Head of caudate nucleus (tissue), 42 donors: ENCODE measurements at regions not wholly inside any gene's neighbourhood (a gene's known extent, or its start where the extent isn't known, plus 50 kb on each side); places are given as distances from the start of the nearest gene placed in this dataset.
A peak's percentile ranks its signal among the peaks of the same experiment; 100 is the strongest.

Experiments
- DNase-seq, 42 donors: peaks; one replicate each; pipeline versions ENCODE4 v3.0.0 to v3.0.0-alpha.2; 2020 to 2021; ENCODE audit warnings: mixed read lengths in 7 of 42
- intact Hi-C: fragments of 100-400 bp; cut with DNase I; formaldehyde crosslinking; loops from one replicate; pipeline ENCODE4 v1.15.0; 2022

DNA sequence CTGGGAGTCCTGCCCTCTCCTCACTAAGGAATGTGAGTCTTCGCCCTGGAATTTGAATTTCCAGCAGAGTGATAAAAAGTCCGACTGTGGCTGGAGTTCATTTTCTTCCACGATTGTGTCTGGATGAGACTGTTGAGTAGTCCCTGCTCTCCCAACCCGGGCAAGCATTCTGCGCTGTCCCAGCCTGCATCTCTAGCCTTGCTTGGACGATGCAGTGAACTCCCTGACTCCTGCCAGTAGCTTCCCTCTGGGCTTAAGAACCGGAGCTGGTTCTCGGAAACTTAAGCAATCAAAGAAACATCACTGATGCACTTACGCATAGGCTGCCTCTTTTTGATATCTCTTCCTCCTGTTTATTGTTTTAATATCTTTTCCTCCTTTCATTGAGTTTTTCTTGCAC lies 116.0 kb upstream of the FZD8 start:
- DNase-seq = peak in 1 of 42 donors; percentile 33

DNA sequence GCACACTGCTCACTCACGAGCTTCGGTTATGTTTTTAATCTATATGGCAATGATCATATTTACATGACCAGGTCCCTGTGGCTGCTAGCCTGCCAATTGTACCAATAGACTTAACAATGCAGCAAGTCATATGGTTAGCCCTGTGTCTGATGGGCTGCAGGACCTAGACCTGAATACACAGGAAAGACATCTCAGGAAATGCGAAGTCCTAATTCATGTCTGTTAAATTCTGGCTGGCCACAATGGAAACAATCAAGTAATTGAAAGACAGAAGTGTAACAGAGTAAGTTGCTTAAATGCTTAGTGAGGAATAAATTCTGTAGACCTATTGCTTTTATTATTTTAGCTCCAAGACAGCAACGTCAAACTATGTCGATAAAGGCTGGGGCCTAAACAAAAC lies 112.4 kb upstream of the FZD8 start:
- DNase-seq = peak in 1 of 42 donors; percentile 16
- intact Hi-C loops = no loop called here

More for the DNA sequence above, 116.0 kb upstream of the FZD8 start:
- intact Hi-C loops = no loop called here

DNA sequence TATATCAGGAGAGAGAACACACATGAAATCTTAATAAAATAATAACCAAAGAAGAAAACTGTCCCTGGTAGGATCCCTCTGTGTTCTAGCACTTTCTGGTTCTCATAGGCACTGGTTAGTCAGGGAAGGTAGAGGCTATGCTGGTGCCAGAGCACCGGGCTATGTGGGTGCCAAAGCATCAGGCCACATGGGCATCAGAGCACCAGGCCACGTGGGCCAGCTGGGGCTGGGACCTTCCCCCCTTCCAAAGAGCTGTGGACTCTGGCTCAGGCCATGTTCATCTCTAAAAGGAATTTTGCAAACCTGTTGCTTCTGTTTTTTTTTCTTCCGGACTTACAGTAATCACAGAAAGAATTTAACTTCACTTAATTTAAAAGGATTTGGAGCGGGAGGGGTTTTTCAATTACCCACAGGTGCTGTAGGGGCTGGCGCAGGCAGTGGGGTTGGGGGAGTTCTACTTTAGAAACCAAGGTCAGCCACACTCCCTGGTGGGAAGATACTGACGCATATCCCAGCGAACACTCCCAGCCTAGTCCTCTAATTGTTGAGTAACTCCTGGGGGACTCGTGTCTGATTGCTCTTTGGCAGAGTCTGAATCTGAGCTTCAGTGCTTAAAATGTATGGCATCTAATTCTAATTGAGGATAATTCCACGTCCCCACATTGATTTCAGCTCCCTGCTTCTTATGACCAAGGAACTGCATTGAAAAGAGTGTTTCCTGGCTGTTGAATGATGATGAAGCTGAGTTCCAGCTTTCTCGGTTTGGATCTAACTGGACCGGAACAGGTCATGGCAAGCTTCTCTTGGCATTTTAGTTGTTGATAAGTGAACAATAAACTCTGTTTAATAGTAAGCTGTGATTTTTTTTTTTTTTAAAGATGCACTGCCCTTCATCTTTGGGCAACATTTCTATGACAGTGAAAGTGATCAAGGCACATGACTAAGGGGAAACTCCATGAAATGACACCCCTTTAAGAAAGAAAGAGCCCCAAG lies 110.7 kb upstream of the FZD8 start:
- intact Hi-C loops = no loop called here
- DNase-seq = no peak

DNA sequence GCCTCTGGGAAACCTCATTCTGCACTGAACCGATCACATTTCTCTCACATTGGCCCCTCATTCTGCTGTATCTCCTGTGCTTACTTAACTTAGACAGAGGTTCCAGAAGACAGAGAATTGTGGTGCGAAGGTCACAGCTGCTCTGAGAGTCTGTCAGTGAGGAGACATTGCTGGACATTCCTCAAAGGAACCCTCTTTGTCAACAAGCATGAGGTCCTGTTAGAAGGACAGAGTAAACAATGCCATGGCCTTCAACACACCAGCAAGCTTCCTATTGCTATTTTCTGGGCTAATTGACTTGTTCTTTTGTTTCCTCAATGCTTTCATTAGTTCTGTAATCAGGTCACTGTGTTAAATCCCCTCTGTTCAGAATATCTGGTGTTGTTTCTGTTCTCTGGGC lies 109.3 kb upstream of the FZD8 start:
- DNase-seq = no peak
- intact Hi-C loops = no loop called here

DNA sequence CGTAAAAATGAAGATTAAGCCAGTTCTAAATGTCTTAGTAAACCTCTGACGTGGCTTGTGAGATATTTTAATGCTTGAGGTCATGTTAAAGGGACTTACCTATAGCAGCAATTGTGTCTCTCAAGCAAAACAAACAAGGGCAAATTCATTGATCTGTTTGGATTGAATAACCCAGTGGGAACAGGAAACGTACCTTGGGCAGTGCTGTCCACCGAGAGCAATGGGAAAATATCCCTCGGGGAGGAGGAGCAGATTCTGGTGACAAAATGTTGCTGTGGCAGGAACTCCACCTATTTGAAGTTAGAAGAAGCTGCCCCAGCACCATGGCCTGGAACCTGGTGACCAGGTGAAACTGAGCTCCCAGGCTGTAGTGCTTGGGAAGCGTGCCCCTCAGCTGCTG lies 107.1 kb upstream of the FZD8 start:
- intact Hi-C loops = no loop called here
- DNase-seq = no peak

DNA sequence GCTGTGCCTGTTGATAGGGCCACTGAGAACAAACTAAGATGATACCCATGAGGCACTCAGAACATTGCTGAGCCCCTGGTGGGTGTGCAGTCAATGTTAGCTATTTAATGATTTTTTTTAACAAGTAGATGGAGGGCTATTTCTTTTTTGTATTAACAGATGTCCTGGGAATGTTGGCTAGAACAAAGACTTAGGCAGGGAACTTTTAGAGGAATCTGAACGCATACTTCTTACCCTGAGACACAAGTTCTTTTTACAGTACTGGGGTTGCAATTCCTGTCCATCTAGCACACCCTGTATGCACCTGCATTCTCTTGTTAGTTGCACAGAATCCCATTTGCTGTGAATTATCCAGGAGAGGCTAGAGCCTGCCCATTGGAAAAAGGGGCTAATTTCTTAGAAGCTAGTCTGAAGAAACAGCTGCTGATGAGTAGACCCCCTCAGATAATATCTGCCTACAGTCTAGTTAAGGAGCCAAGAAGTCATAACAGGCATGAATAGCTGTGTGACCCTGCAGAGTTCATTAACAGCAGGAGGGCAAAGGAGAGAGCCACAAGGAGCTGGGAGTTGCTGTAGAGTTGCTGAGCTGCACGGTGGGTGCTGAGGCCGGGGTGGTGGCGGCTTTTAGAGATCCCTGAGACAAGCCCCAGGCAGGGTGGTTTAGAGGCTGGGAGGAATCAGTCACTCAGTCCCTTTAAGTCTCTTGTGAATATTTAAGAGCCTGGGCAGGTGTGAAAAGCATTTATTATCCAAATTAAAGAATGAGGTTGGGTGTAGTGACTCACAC lies 103.7 kb upstream of the FZD8 start:
- intact Hi-C loops = no loop called here
- DNase-seq = no peak

DNA sequence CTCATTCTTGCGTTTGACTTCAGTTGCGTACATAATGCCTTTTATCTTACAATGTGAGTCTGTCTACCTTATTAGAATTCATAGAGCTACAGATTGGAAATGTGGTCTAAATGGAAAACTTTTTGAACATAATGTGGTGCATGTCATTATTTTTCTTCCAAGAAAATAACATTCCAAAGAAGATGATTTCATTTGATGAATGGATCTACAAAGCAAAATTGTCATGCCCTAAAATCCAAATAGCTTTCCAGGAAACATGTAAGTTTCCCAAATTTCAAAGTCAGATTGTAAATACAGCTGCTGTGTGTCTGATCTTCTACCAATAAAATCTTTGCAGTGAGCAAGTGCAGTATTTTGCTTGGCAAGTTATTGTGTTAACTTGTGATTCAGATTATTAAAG lies 101.8 kb upstream of the FZD8 start:
- intact Hi-C loops = no loop called here
- DNase-seq = no peak

DNA sequence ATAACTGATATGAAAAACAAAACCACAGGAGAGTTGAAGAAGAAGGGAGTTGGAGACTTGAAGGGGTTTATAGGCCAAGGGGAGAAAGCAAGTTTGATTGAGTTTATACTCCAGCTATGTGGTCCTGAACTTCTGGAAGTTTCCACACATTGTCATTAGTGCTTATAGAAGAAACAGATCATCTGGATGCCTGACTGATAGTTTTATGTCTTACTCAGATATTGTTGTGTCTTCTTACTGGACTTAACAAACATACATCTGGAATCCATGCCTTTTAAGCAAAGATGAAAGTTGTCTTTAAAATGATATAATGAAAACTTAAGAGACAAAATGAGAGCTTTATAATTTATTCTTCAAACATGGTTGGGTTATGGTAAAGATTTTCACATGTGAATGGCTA lies 101.3 kb upstream of the FZD8 start:
- intact Hi-C loops = no loop called here

DNA sequence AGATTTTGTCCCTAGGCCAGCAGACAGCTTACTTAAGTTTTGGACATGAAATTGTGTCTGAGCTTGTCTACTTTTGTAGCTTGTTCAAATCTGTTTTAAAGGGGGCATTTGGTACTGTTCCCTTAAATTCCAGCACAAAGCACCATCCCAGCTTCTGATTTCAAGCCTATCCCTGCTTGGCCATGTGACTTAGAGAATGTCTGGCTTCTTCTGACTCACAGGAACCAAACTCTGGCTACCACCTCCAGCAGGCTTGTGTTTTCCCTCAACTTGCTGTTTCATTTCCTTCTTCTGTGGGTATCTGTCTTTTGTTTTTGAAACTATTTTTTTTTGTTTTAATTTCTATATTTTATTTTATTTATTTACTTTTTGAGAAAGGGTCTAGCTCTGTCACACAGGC lies 97.9 kb upstream of the FZD8 start:
- intact Hi-C loops = no loop called here

More for the DNA sequence above, 101.3 kb upstream of the FZD8 start:
- no peak for DNase-seq

DNA sequence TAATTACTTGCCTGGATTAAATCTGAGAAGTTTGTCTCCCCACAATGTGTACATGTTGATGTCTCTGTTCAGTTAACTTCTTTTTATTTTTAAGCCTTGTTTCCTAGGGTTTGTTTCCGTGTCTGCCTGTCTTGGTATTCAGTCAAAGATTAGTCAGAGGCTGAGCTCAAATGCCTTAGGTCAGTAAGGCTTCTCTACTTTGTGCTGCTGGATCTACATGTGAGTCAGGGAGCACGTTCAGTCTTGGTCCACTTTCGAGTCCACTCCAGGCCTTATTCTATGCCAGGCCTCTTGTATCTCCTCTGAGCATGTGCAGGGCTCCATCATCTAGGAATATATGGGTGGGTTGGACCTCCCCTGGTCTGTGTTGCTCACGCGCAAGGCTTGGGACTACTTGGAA lies 93.3 kb upstream of the FZD8 start:
- DNase-seq = no peak

More for the DNA sequence above, 97.9 kb upstream of the FZD8 start:
- no peak for DNase-seq

DNA sequence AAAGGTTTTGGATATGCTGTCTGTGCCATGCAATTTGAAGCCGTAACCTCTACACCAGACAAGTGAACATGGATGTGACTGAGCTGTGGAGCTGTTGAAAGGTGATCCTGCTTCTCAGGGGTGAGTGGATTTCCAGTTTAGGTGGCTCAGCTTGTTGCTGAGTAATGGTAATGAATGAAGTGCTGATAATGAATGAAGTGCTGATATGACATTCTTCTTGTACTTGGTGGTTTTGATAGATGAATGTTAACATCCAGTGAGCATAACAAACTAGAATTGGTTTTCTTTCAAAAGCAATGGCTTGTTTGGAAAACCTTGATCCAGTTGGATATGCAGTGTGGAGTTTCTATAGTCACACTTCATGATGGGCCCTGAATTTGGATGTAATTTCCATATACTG lies 89.7 kb upstream of the FZD8 start:
- intact Hi-C loops = no loop called here
- DNase-seq = no peak

More for the DNA sequence above, 93.3 kb upstream of the FZD8 start:
- intact Hi-C loops = no loop called here

DNA sequence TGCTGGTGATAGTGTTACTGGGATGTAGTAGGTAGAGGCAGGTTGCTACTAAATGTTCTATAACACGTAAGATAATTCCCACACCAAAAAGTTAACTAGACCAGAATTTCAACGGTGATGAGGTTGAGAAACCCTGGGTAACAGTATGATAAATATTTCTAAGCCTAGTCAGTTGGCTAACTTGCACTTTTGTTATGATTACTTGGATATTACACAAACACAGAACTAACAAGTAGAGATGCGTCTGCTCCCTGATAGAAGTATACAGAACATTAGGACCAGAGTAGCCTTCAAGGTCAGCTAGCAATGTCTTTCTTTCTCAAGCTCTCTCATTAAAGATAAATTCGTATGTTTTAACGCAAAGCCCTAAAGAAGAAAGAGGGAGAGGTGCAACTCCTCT lies 86.2 kb upstream of the FZD8 start:
- intact Hi-C loops = no loop called here
- no peak for DNase-seq

DNA sequence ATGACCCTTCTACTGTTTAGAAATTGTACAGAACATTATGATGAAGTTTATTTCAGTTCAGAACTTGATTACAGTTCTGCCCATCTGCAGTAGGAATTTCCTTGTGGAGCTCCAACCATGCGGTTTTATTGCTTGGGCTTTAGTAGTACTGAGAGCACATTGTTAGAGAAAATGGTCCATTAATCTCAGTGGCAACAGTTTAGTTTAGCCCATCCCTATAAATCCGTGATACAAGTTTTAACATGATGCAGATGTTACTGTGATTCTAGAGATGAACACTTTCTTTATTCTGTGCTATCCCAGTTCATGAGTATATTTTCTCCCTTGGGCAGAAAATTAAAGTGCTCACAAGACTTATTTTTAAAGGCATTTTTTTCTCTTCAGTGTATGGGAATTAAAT lies 84.8 kb upstream of the FZD8 start:
- DNase-seq = no peak
- intact Hi-C loops = no loop called here

DNA sequence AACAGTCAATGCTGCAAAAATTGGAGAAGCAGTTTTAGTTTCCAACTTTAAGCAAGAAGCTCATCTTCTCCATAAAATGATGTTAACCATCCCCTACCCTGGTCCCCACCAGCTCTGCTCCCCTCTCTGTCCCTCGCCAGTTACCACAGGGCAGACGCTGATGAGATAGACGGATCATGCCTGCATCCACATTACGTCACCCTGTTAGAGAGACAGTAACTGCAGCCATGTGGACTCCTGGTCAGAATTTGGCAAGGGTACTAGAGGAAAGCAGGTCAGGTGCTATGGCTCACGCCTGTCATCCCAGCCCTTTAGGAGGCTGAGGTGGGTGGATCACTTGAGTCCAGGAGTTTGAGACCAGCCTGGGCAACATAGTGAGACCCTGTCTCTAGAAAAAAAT lies 81.9 kb upstream of the FZD8 start:
- intact Hi-C loops = no loop called here
- DNase-seq = no peak

DNA sequence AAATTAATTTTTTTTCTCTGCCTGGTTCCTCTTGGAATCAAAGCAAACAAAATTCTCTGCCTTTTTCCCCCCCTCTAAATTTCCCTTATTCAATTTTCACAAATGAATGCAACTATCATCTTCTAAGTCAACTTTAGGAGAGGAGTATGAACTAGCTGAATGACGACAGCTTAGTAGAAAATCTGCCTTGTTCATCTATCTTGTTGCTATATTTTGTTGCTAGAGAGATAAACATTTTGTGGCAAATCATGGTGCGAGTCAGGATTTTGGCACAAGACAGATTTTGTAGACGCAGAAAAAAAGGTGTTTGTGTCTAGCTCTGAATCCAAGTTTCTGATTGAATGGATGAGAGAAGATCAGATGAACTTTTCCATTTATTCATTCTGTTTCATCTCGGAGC lies 81.0 kb upstream of the FZD8 start:
- DNase-seq = no peak
- intact Hi-C loops = no loop called here

DNA sequence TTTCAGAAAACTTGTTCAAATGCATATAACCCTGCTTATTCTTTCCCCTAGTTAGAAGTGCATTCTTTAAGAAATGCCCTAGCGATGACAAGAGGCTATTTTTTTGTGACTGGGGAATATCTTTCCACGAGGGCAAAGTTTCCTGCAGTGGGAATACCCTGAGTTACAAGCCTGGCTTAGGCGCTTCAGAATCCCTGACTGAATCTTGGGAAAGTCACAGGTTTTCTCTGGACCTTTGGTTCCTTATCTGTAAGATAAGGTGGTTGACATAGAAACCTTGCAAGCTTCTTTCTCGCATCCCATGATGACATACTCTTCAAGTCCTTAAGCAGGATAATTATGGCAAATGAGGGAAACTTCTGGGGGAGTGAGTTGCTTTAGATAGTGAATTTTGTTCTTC lies 80.5 kb upstream of the FZD8 start:
- no peak for DNase-seq
- intact Hi-C loops = no loop called here

DNA sequence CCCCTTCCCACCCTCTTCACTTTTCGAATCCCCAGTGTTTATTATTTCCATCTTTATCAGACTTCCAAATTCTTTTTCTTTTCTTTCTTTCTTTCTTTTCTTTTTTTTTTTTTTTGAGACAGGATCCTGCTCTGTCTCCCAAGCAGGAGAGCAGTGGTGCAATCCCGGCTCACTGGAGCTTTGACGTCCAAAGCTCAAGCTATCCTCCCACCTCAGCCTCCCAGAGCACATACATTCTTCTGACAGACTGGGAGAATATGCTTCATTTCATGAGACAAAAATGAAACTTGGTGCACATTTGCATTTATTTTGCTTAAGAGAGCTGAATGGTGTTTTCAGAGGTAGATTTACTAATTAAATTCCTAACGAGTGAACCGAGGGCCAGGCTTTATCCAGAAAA lies 80.1 kb upstream of the FZD8 start:
- intact Hi-C loops = no loop called here
- DNase-seq = no peak

DNA sequence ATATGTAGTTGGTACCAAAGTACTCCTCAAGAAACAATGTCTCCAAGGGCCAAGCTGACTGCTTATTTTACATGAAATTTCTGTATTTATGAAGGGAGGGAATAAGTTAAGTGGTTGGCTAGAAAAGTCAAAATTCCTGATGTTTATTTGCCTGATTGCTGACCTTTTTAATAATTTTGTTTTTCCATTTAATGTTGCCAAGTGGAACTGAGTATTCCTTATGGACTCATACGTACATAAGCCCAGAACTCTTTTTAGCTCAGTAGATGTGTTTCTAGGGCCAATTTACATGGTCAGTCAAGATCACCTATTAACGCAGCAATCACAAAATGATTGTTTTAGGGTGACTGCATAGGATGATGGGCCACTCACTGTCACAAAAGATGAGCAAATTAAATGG lies 78.3 kb upstream of the FZD8 start:
- no peak for DNase-seq
- intact Hi-C loops = no loop called here

DNA sequence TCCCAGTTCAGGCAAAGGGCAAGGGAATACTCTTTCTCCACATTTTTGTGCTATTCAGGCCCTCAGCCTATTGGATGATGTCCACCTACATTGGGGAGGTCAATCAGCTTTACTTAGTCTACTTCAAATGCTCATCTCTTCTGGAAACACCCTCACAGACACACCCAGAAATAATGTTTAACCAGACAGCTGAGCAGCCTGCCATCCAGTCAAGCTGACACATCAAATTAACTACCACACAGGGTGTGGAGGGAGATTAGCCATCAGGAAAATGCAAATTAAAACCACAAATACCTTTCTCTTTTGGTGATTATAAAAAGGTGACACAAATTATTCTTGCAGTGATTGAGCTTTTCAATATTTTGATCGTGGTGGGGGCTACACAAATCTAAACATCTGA lies 74.7 kb upstream of the FZD8 start:
- DNase-seq = no peak
- intact Hi-C loops = no loop called here

DNA sequence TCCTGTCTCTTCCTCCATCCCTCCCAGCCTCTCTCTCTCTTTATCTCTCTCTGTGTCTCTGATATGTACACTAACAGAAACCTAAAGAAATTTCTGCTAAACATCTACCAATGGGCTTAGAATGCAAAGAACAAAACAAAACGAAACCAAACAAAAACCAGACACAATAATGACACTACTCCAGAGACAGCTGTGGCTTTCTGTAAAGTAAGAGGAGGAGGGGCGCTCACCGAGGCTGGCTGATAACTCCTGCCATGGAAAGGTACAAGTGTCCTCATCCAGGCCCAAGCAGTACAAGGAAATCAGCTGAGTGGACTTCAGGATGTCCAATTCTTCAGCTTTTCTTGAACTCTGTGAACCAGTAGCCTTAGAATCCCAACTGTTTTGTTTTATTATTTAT lies 70.4 kb upstream of the FZD8 start:
- no peak for DNase-seq
- intact Hi-C loops = no loop called here
